HEK293 (cell line): ENCODE measurements at regions not wholly inside any gene's neighbourhood (a gene's known extent, or its start where the extent isn't known, plus 50 kb on each side); places are given as distances from the start of the nearest gene placed in this dataset.

Source experiments
- CTCF ChIA-PET: fragments of 350-600 bp; formaldehyde crosslinking; extraction: SDS; loops from one replicate; lab custom pipeline; 2021; ENCODE audit warnings: antibody characterized with exemption; lab: Yijun Ruan, JAX
- POLR2A ChIA-PET: fragments of 300-600 bp; formaldehyde crosslinking; extraction: SDS; loops from one replicate; lab custom pipeline; 2020; ENCODE audit warnings: antibody characterized with exemption, inconsistent platforms; lab: Yijun Ruan, JAX
- H3K27ac ChIP-seq: fragments of 200-500 bp; sonication (Bioruptor generic); 2 replicates; pipeline ENCODE4 v1.5.1; 2014; ENCODE audit warnings: low read depth, low read length, control low read depth, inconsistent platforms; ENCODE audit errors: extremely low read depth
- H3K36me3 ChIP-seq, 2 experiments: fragments of 200-500 bp in 1 of 2; sonication (Bioruptor generic) in 1 of 2; 1 replicate in 1 of 2; 2 replicates in 1 of 2; pipeline ENCODE4 v1.5.1; 2014 to 2017; ENCODE audit warnings: inconsistent platforms in 2 of 2, low read length in 2 of 2; ENCODE audit not compliant: control insufficient read depth in 2 of 2, insufficient read depth in 1 of 2
- H3K4me1 ChIP-seq: fragments of 200-500 bp; sonication (Bioruptor generic); 2 replicates; pipeline ENCODE4 v1.5.1; 2014; ENCODE audit warnings: mild to moderate bottlenecking, low read length, inconsistent platforms; ENCODE audit not compliant: control insufficient read depth, insufficient read depth
- H3K4me3 ChIP-seq: 2 replicates; pipeline ENCODE4 v1.5.1; 2011; ENCODE audit warnings: low read depth, mild to moderate bottlenecking, control low read depth, low read length, moderate library complexity
- H3K9me3 ChIP-seq: fragments of 200-500 bp; sonication (Bioruptor generic); 2 replicates; pipeline ENCODE4 v1.5.1; 2014; ENCODE audit warnings: low read depth, low read length, inconsistent platforms; ENCODE audit not compliant: control insufficient read depth, insufficient read depth
- GLIS2 ChIP-seq: fragments of 450-650 bp; formaldehyde crosslinking; IDR thresholded peaks from 2 replicates; pipeline ENCODE4 v1.5.1; 2016; ENCODE audit warnings: missing biosample characterization, missing genetic modification characterization
- KLF9 ChIP-seq: fragments of 450-650 bp; formaldehyde crosslinking; IDR thresholded peaks from 2 replicates; pipeline ENCODE4 v1.5.1; 2016; ENCODE audit warnings: missing biosample characterization, missing genetic modification characterization, low read depth
- PRDM6 ChIP-seq: fragments of 450-650 bp; formaldehyde crosslinking; IDR thresholded peaks from 2 replicates; pipeline ENCODE4 v1.5.1; 2017; ENCODE audit warnings: missing biosample characterization, missing genetic modification characterization
- SETDB1 ChIP-seq: IDR thresholded peaks from one replicate; pipeline ENCODE4 v1.6.1; 2017; ENCODE audit warnings: mild to moderate bottlenecking, low read length, moderate library complexity, mixed read lengths; ENCODE audit not compliant: insufficient read length
- TCF7L2 ChIP-seq: IDR thresholded peaks from 2 replicates; pipeline ENCODE4 v1.6.1; 2011; ENCODE audit warnings: low read depth, mild to moderate bottlenecking, inconsistent platforms, low read length, moderate library complexity, borderline replicate concordance
- TRIM28 ChIP-seq: IDR thresholded peaks from 2 replicates; pipeline ENCODE4 v1.6.1; 2011; ENCODE audit warnings: low read length, control low read depth, borderline replicate concordance
- ZBTB17 ChIP-seq: fragments of 450-650 bp; formaldehyde crosslinking; IDR thresholded peaks from 2 replicates; pipeline ENCODE4 v1.5.1; 2016; ENCODE audit warnings: missing biosample characterization, missing genetic modification characterization
- ZNF175 ChIP-seq: fragments of 450-650 bp; formaldehyde crosslinking; IDR thresholded peaks from 2 replicates; pipeline ENCODE4 v1.5.1; 2016; ENCODE audit warnings: missing biosample characterization, missing genetic modification characterization
- ZNF24 ChIP-seq: fragments of 450-650 bp; formaldehyde crosslinking; IDR thresholded peaks from 2 replicates; pipeline ENCODE4 v1.5.1; 2016; ENCODE audit warnings: missing biosample characterization, missing genetic modification characterization
- ZNF394 ChIP-seq: fragments of 450-650 bp; formaldehyde crosslinking; IDR thresholded peaks from 2 replicates; pipeline ENCODE4 v1.5.1; 2016; ENCODE audit warnings: missing biosample characterization, missing genetic modification characterization, mild to moderate bottlenecking, moderate library complexity, borderline replicate concordance
- ZNF521 ChIP-seq: fragments of 450-650 bp; formaldehyde crosslinking; IDR thresholded peaks from 2 replicates; pipeline ENCODE4 v1.5.1; 2017; ENCODE audit warnings: missing biosample characterization, mild to moderate bottlenecking, missing genetic modification characterization
- ZNF530 ChIP-seq: fragments of 450-650 bp; formaldehyde crosslinking; IDR thresholded peaks from 2 replicates; pipeline ENCODE4 v1.5.1; 2016; ENCODE audit warnings: low read depth, missing biosample characterization, missing genetic modification characterization
- ZNF544 ChIP-seq: fragments of 450-650 bp; formaldehyde crosslinking; IDR thresholded peaks from 2 replicates; pipeline ENCODE4 v1.5.0; 2017; ENCODE audit warnings: missing biosample characterization, missing genetic modification characterization
- ZNF548 ChIP-seq: fragments of 450-650 bp; formaldehyde crosslinking; IDR thresholded peaks from 2 replicates; pipeline ENCODE4 v1.5.1; 2016; ENCODE audit warnings: missing biosample characterization, missing genetic modification characterization
- ZNF558 ChIP-seq: fragments of 450-650 bp; formaldehyde crosslinking; IDR thresholded peaks from 2 replicates; pipeline ENCODE4 v1.5.1; 2016; ENCODE audit warnings: missing biosample characterization, missing genetic modification characterization
- ZNF76 ChIP-seq: fragments of 450-650 bp; formaldehyde crosslinking; IDR thresholded peaks from 2 replicates; pipeline ENCODE4; 2016; ENCODE audit warnings: low read depth, missing biosample characterization, missing genetic modification characterization, borderline replicate concordance
- ZNF768 ChIP-seq: fragments of 450-650 bp; formaldehyde crosslinking; IDR thresholded peaks from 2 replicates; pipeline ENCODE4 v1.5.1; 2018; ENCODE audit warnings: missing biosample characterization, mild to moderate bottlenecking, missing genetic modification characterization
- ZNF830 ChIP-seq: fragments of 450-650 bp; IDR thresholded peaks from 2 replicates; pipeline ENCODE4 v1.5.0; 2018; ENCODE audit warnings: missing biosample characterization, missing genetic modification characterization, low read depth, mild to moderate bottlenecking, moderate library complexity
- TF ChIP-seq, protein P1 (sequence below): fragments of 450-650 bp; formaldehyde crosslinking; IDR thresholded peaks from 2 replicates; pipeline ENCODE4 v1.5.1; 2017; ENCODE audit warnings: missing biosample characterization, missing genetic modification characterization
- TF ChIP-seq, protein P2 (sequence below): fragments of 450-650 bp; formaldehyde crosslinking; IDR thresholded peaks from 2 replicates; pipeline ENCODE4 v1.5.1; 2016; ENCODE audit warnings: missing biosample characterization, missing genetic modification characterization, borderline replicate concordance
- TF ChIP-seq, protein P3 (sequence below): fragments of 450-650 bp; formaldehyde crosslinking; IDR thresholded peaks from 2 replicates; pipeline ENCODE4 v1.5.1; 2016; ENCODE audit warnings: missing biosample characterization, missing genetic modification characterization
- TF ChIP-seq, protein P4 (sequence below): fragments of 450-650 bp; formaldehyde crosslinking; IDR thresholded peaks from 2 replicates; pipeline ENCODE4 v1.5.1; 2017; ENCODE audit warnings: missing biosample characterization, mild to moderate bottlenecking, missing genetic modification characterization, moderate library complexity
- TF ChIP-seq, protein P5 (sequence below): fragments of 450-650 bp; formaldehyde crosslinking; IDR thresholded peaks from 2 replicates; pipeline ENCODE4 v1.5.1; 2016; ENCODE audit warnings: missing biosample characterization, missing genetic modification characterization

DNA sequence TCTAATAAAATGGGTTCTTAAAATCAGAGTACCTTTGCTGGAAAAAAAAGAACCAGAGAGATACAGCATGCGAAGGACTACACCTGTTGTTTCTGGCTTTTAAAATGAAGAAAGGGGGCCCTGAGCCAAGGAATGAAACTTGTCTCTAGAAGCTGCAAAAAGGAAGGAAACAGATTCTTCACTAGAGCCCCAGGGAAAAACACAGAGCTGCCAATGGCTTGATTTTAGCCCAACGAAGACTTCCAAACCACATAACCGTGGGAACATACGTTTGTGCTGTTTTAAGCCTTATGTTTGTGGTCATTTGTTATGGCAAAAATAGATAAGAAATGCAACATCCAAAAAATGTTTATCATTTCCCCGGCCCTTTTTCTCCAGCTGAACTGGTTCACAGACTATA is 780.0 kb downstream of the SORCS1 start:
- no peaks in the 10 kb centered on the region for H3K36me3 ChIP-seq
- TF ChIP-seq ZNF76 (tag by site-specific recombination), result no peak
- TF ChIP-seq, protein P1, sequence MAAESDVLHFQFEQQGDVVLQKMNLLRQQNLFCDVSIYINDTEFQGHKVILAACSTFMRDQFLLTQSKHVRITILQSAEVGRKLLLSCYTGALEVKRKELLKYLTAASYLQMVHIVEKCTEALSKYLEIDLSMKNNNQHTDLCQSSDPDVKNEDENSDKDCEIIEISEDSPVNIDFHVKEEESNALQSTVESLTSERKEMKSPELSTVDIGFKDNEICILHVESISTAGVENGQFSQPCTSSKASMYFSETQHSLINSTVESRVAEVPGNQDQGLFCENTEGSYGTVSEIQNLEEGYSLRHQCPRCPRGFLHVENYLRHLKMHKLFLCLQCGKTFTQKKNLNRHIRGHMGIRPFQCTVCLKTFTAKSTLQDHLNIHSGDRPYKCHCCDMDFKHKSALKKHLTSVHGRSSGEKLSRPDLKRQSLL, result no peak
- no peak for TF ChIP-seq ZBTB17 (tag by site-specific recombination)
- TF ChIP-seq TCF7L2, result no peak
- TF ChIP-seq ZNF768 (tag by site-specific recombination), result no peak
- no peak for TF ChIP-seq ZNF175 (tag by site-specific recombination)
- TF ChIP-seq ZNF548 (tag by site-specific recombination), result no peak
- TF ChIP-seq, protein P2, sequence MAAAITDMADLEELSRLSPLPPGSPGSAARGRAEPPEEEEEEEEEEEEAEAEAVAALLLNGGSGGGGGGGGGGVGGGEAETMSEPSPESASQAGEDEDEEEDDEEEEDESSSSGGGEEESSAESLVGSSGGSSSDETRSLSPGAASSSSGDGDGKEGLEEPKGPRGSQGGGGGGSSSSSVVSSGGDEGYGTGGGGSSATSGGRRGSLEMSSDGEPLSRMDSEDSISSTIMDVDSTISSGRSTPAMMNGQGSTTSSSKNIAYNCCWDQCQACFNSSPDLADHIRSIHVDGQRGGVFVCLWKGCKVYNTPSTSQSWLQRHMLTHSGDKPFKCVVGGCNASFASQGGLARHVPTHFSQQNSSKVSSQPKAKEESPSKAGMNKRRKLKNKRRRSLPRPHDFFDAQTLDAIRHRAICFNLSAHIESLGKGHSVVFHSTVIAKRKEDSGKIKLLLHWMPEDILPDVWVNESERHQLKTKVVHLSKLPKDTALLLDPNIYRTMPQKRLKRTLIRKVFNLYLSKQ (tag by site-specific recombination), result no peak
- no peak for TF ChIP-seq ZNF394 (tag by site-specific recombination)
- no peak for TF ChIP-seq ZNF830 (tag by site-specific recombination)
- TF ChIP-seq ZNF521, result no peak
- no peak for TF ChIP-seq ZNF558 (tag by site-specific recombination)
- TF ChIP-seq, protein P3, sequence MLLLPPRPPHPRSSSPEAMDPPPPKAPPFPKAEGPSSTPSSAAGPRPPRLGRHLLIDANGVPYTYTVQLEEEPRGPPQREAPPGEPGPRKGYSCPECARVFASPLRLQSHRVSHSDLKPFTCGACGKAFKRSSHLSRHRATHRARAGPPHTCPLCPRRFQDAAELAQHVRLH (tag by site-specific recombination), result no peak
- TF ChIP-seq SETDB1, result no peak
- TF ChIP-seq, protein P4, sequence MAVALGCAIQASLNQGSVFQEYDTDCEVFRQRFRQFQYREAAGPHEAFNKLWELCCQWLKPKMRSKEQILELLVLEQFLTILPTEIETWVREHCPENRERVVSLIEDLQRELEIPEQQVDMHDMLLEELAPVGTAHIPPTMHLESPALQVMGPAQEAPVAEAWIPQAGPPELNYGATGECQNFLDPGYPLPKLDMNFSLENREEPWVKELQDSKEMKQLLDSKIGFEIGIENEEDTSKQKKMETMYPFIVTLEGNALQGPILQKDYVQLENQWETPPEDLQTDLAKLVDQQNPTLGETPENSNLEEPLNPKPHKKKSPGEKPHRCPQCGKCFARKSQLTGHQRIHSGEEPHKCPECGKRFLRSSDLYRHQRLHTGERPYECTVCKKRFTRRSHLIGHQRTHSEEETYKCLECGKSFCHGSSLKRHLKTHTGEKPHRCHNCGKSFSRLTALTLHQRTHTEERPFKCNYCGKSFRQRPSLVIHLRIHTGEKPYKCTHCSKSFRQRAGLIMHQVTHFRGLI (tag by site-specific recombination), result no peak
- TF ChIP-seq, protein P5, sequence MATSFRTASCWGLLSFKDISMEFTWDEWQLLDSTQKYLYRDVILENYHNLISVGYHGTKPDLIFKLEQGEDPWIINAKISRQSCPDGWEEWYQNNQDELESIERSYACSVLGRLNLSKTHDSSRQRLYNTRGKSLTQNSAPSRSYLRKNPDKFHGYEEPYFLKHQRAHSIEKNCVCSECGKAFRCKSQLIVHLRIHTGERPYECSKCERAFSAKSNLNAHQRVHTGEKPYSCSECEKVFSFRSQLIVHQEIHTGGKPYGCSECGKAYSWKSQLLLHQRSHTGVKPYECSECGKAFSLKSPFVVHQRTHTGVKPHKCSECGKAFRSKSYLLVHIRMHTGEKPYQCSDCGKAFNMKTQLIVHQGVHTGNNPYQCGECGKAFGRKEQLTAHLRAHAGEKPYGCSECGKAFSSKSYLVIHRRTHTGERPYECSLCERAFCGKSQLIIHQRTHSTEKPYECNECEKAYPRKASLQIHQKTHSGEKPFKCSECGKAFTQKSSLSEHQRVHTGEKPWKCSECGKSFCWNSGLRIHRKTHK (tag by site-specific recombination), result no peak
- TF ChIP-seq, all 188 proteins: peak for 0
- no peaks in the 10 kb centered on the region for H3K4me1 ChIP-seq
- no peaks in the 10 kb centered on the region for H3K9me3 ChIP-seq
- ChIA-PET POLR2A (no interaction called here), CTCF (interaction anchor here (0.9 to 1.6 kb wide), 2 partner anchors 17 to 119 kb away, joined by 3 read pairs; no protein-coding TSS in a partner anchor)
- no peak overlapping the region for H3K27ac ChIP-seq
- H3K4me3 ChIP-seq, result no peak overlapping the region

DNA sequence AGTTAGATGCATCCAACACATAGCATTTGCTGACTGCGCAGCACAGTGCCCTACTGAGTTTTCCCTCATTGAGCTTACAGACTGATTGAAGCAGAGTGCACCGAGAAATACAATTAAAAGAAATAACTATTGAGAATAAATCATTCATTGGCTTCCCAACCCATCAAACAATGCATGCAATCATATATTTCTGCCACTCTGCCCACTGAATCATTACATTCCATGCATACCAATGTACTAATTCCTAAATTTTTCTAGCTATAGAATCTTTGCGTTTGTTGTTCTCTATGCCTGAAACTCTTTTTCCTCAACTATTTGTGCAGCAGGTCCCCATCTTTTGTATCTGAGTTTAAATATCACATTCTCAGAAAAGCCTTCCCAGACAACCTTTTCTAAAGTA is 783.8 kb downstream of the SORCS1 start:
- TF ChIP-seq GLIS2 (tag by site-specific recombination) (no peak), ZNF544 (tag by site-specific recombination) (no peak), TRIM28 (no peak), ZNF530 (tag by site-specific recombination) (no peak), ZNF24 (tag by site-specific recombination) (no peak), KLF9 (tag by site-specific recombination) (no peak), PRDM6 (tag by site-specific recombination) (no peak)
- Histone ChIP-seq H3K9me3 (no peaks in the 10 kb centered on the region), H3K4me1 (no peaks in the 10 kb centered on the region), H3K4me3 (no peak overlapping the region), H3K36me3 (no peaks in the 10 kb centered on the region), H3K27ac (no peak overlapping the region)
- ChIA-PET CTCF (no interaction called here), POLR2A (no interaction called here)
